ENCODE measurements at regions not wholly inside any gene's neighbourhood (a gene's known extent, or its start where the extent isn't known, plus 50 kb on each side); places are given as distances from the start of the nearest gene placed in this dataset.

- no peak for DNase-seq (ENCODE audit: low read depth, low spot score)
Measured at GRCh38 chr5:164341056-164341619, 835.7 kb downstream of the MAT2B start.

- DNase-seq (ENCODE audit: low read depth, low spot score): no peak
Measured at GRCh38 chr5:164345173-164345849, 839.9 kb downstream of the MAT2B start.

- no peak for DNase-seq (ENCODE audit: low read depth, low spot score)
Measured at GRCh38 chr5:164345853-164346252, 840.4 kb downstream of the MAT2B start.

- no peak for DNase-seq (ENCODE audit: low read depth, low spot score)
Measured at GRCh38 chr5:164346785-164347630, 841.6 kb downstream of the MAT2B start.

GRCh38 chr5:164350236-164350635 lies 844.8 kb downstream of the MAT2B start:
- no peak for DNase-seq (ENCODE audit: low read depth, low spot score)

- no peak for DNase-seq (ENCODE audit: low read depth, low spot score)
Measured at GRCh38 chr5:164351245-164351834, 845.9 kb downstream of the MAT2B start.

GRCh38 chr5:164352695-164353094 lies 847.3 kb downstream of the MAT2B start:
- no peak for DNase-seq (ENCODE audit: low read depth, low spot score)

- DNase-seq (ENCODE audit: low read depth, low spot score): no peak
Measured at GRCh38 chr5:164353155-164353554, 847.7 kb downstream of the MAT2B start.

GRCh38 chr5:164354139-164354751 lies 848.8 kb downstream of the MAT2B start:
- DNase-seq (ENCODE audit: low read depth, low spot score): no peak

GRCh38 chr5:164355267-164355830 lies 849.9 kb downstream of the MAT2B start:
- no peak for DNase-seq (ENCODE audit: low read depth, low spot score)

GRCh38 chr5:164356790-164357189 lies 851.4 kb downstream of the MAT2B start:
- no peak for DNase-seq (ENCODE audit: low read depth, low spot score)

GRCh38 chr5:164357395-164358033 lies 852.1 kb downstream of the MAT2B start:
- no peak for DNase-seq (ENCODE audit: low read depth, low spot score)

GRCh38 chr5:164358531-164359259 lies 853.3 kb downstream of the MAT2B start:
- no peak for DNase-seq (ENCODE audit: low read depth, low spot score)

- DNase-seq (ENCODE audit: low read depth, low spot score): no peak
Measured at GRCh38 chr5:164359260-164360255, 854.1 kb downstream of the MAT2B start.

GRCh38 chr5:164360589-164360988 lies 855.2 kb downstream of the MAT2B start:
- DNase-seq (ENCODE audit: low read depth, low spot score): no peak

GRCh38 chr5:164361986-164362385 lies 856.6 kb downstream of the MAT2B start:
- DNase-seq (ENCODE audit: low read depth, low spot score): no peak

- no peak for DNase-seq (ENCODE audit: low read depth, low spot score)
Measured at GRCh38 chr5:164362835-164363234, 857.4 kb downstream of the MAT2B start.

GRCh38 chr5:164364237-164365208 lies 859.1 kb downstream of the MAT2B start:
- DNase-seq (ENCODE audit: low read depth, low spot score): no peak

Measured in pulmonary artery endothelial cell (primary cell).